SJSA1 (cell line): ENCODE measurements at regions not wholly inside any gene's neighbourhood (a gene's known extent, or its start where the extent isn't known, plus 50 kb on each side); places are given as distances from the start of the nearest gene placed in this dataset.

Experiments
- DNase-seq, 2 experiments: peaks; one replicate each; pipeline ENCODE4 v3.0.0-alpha.2; 2015 to 2020; ENCODE audit warnings: low spot score in 2 of 2, low read depth in 1 of 2
- H3K27ac ChIP-seq: fragments of 250-450 bp; sonication (Bioruptor Pico); 2 replicates; pipeline ENCODE4 v1.5.1; 2020; ENCODE audit warnings: mild to moderate bottlenecking, moderate library complexity
- H3K27me3 ChIP-seq: fragments of 250-450 bp; sonication (Bioruptor Pico); replicated peaks from 2 replicates; pipeline ENCODE4 v1.5.1; 2020; ENCODE audit warnings: mild to moderate bottlenecking, moderate library complexity
- H3K36me3 ChIP-seq: fragments of 250-450 bp; sonication (Bioruptor Pico); 2 replicates; pipeline ENCODE4 v1.5.1; 2020; ENCODE audit warnings: mild to moderate bottlenecking
- H3K4me1 ChIP-seq: fragments of 250-450 bp; sonication (Bioruptor Pico); replicated peaks from 2 replicates; pipeline ENCODE4 v1.6.1; 2021; ENCODE audit warnings: mild to moderate bottlenecking
- H3K4me3 ChIP-seq: fragments of 250-450 bp; sonication (Bioruptor Pico); 2 replicates; pipeline ENCODE4 v1.5.1; 2020; ENCODE audit warnings: mild to moderate bottlenecking
- H3K9me3 ChIP-seq: fragments of 250-450 bp; sonication (Bioruptor Pico); replicated peaks from 2 replicates; pipeline ENCODE4 v1.5.1; 2020; ENCODE audit warnings: mild to moderate bottlenecking

- H3K36me3 ChIP-seq = no peaks in the 10 kb centered on the region
- DNase-seq = no peak
- H3K27me3 ChIP-seq = no peaks in the 10 kb centered on the region
- H3K27ac ChIP-seq = no peak overlapping the region
- H3K9me3 ChIP-seq = no peaks in the 10 kb centered on the region
- peaks cover 46% of the 10 kb centered on the region for H3K4me1 ChIP-seq
- H3K4me3 ChIP-seq = no peak overlapping the region
Observed at GRCh38 chr1:224512600-224513151, 78.1 kb upstream of the WDR26 start.

- H3K4me3 ChIP-seq = no peak overlapping the region
- H3K27me3 ChIP-seq = no peaks in the 10 kb centered on the region
- peaks cover 39% of the 10 kb centered on the region for H3K4me1 ChIP-seq
- no peaks in the 10 kb centered on the region for H3K36me3 ChIP-seq
- H3K27ac ChIP-seq = no peak overlapping the region
- DNase-seq = no peak
- H3K9me3 ChIP-seq = no peaks in the 10 kb centered on the region
Observed at GRCh38 chr1:224513383-224513782, 78.8 kb upstream of the WDR26 start.

- Histone ChIP-seq H3K27me3 (no peaks in the 10 kb centered on the region), H3K9me3 (no peaks in the 10 kb centered on the region), H3K4me3 (no peak overlapping the region), H3K27ac (peak overlapping the region; percentile 27; the same call in 1 of the 2 replicates), H3K4me1 (peaks cover 37% of the 10 kb centered on the region), H3K36me3 (no peaks in the 10 kb centered on the region)
- DNase-seq = peak; percentile 87 to 89
Observed at GRCh38 chr1:224513787-224514209, 79.2 kb upstream of the WDR26 start.

GRCh38 chr1:224517171-224517570 is 82.6 kb upstream of the WDR26 start:
- Histone ChIP-seq H3K9me3 (no peaks in the 10 kb centered on the region), H3K27ac (no peak overlapping the region), H3K36me3 (no peaks in the 10 kb centered on the region), H3K4me1 (peaks cover 9% of the 10 kb centered on the region), H3K27me3 (no peaks in the 10 kb centered on the region), H3K4me3 (no peak overlapping the region)
- no peak for DNase-seq

GRCh38 chr1:224518528-224518927 is 83.9 kb upstream of the WDR26 start:
- Histone ChIP-seq H3K27ac (no peak overlapping the region), H3K4me1 (peaks cover 11% of the 10 kb centered on the region), H3K9me3 (no peaks in the 10 kb centered on the region), H3K4me3 (no peak overlapping the region), H3K27me3 (no peaks in the 10 kb centered on the region), H3K36me3 (no peaks in the 10 kb centered on the region)
- no peak for DNase-seq

- H3K4me3 ChIP-seq = no peak overlapping the region
- no peak for DNase-seq
- no peaks in the 10 kb centered on the region for H3K36me3 ChIP-seq
- no peaks in the 10 kb centered on the region for H3K9me3 ChIP-seq
- H3K27ac ChIP-seq = no peak overlapping the region
- H3K27me3 ChIP-seq = no peaks in the 10 kb centered on the region
- H3K4me1 ChIP-seq = peaks cover 12% of the 10 kb centered on the region
Observed at GRCh38 chr1:224519874-224520273, 85.3 kb upstream of the WDR26 start.

- no peaks in the 10 kb centered on the region for H3K36me3 ChIP-seq
- no peak for DNase-seq
- H3K4me3 ChIP-seq = no peak overlapping the region
- no peak overlapping the region for H3K27ac ChIP-seq
- no peaks in the 10 kb centered on the region for H3K9me3 ChIP-seq
- H3K27me3 ChIP-seq = no peaks in the 10 kb centered on the region
- H3K4me1 ChIP-seq = peaks cover 21% of the 10 kb centered on the region
Observed at GRCh38 chr1:224520808-224521207, 86.2 kb upstream of the WDR26 start.

GRCh38 chr1:224521904-224522734 is 87.5 kb upstream of the WDR26 start:
- H3K4me3 ChIP-seq = no peak overlapping the region
- H3K27ac ChIP-seq = no peak overlapping the region
- no peak for DNase-seq
- no peaks in the 10 kb centered on the region for H3K27me3 ChIP-seq
- H3K4me1 ChIP-seq = peaks cover 21% of the 10 kb centered on the region
- H3K9me3 ChIP-seq = no peaks in the 10 kb centered on the region
- no peaks in the 10 kb centered on the region for H3K36me3 ChIP-seq

- no peak for DNase-seq
- Histone ChIP-seq H3K9me3 (no peaks in the 10 kb centered on the region), H3K27ac (no peak overlapping the region)
Observed at GRCh38 chr1:224523676-224524075, 89.1 kb upstream of the WDR26 start.

GRCh38 chr1:224524679-224525078 is 90.1 kb upstream of the WDR26 start:
- DNase-seq = no peak
- Histone ChIP-seq H3K4me3 (no peak overlapping the region), H3K4me1 (peaks cover 35% of the 10 kb centered on the region), H3K27ac (no peak overlapping the region), H3K36me3 (no peaks in the 10 kb centered on the region), H3K27me3 (no peaks in the 10 kb centered on the region), H3K9me3 (no peaks in the 10 kb centered on the region)

More at GRCh38 chr1:224523676-224524075, 89.1 kb upstream of the WDR26 start:
- Histone ChIP-seq H3K27me3 (no peaks in the 10 kb centered on the region), H3K36me3 (no peaks in the 10 kb centered on the region), H3K4me3 (no peak overlapping the region), H3K4me1 (peaks cover 25% of the 10 kb centered on the region)

GRCh38 chr1:224525411-224526040 is 90.6 kb upstream of the CNIH3 start:
- no peak overlapping the region for H3K4me3 ChIP-seq
- no peaks in the 10 kb centered on the region for H3K27me3 ChIP-seq
- H3K36me3 ChIP-seq = no peaks in the 10 kb centered on the region
- DNase-seq = no peak
- H3K4me1 ChIP-seq = peaks cover 38% of the 10 kb centered on the region
- no peak overlapping the region for H3K27ac ChIP-seq
- no peaks in the 10 kb centered on the region for H3K9me3 ChIP-seq

- H3K9me3 ChIP-seq = no peaks in the 10 kb centered on the region
- DNase-seq = no peak
- no peak overlapping the region for H3K4me3 ChIP-seq
- H3K27ac ChIP-seq = no peak overlapping the region
- H3K27me3 ChIP-seq = no peaks in the 10 kb centered on the region
- H3K36me3 ChIP-seq = no peaks in the 10 kb centered on the region
- peaks cover 38% of the 10 kb centered on the region for H3K4me1 ChIP-seq
Observed at GRCh38 chr1:224526771-224527170, 89.3 kb upstream of the CNIH3 start.

GRCh38 chr1:224528900-224529299 is 87.2 kb upstream of the CNIH3 start:
- DNase-seq = peak; percentile 86 to 89
- no peaks in the 10 kb centered on the region for H3K9me3 ChIP-seq
- peak overlapping the region; percentile 47 for H3K27ac ChIP-seq

GRCh38 chr1:224529844-224530243 is 86.3 kb upstream of the CNIH3 start:
- Histone ChIP-seq H3K9me3 (no peaks in the 10 kb centered on the region), H3K4me1 (peaks cover 27% of the 10 kb centered on the region), H3K27ac (peak overlapping the region; percentile 31), H3K4me3 (no peak overlapping the region), H3K27me3 (no peaks in the 10 kb centered on the region), H3K36me3 (no peaks in the 10 kb centered on the region)
- DNase-seq = no peak

More at GRCh38 chr1:224528900-224529299, 87.2 kb upstream of the CNIH3 start:
- Histone ChIP-seq H3K27me3 (no peaks in the 10 kb centered on the region), H3K36me3 (no peaks in the 10 kb centered on the region), H3K4me3 (no peak overlapping the region), H3K4me1 (peaks cover 34% of the 10 kb centered on the region)
